Non-pigmented ciliary epithelial cell (primary cell): ENCODE measurements at regions not wholly inside any gene's neighbourhood (a gene's known extent, or its start where the extent isn't known, plus 50 kb on each side); places are given as distances from the start of the nearest gene placed in this dataset.
"Not testable (repeated sequence)": the region's sequence is repeated elsewhere in the genome, so short reads cannot be mapped to it uniquely, and the experiment has no call there.

Source experiments
- DNase-seq: peaks from one replicate; pipeline ENCODE4 v3.0.0-alpha.2; 2010; ENCODE audit warnings: low read depth

DNA sequence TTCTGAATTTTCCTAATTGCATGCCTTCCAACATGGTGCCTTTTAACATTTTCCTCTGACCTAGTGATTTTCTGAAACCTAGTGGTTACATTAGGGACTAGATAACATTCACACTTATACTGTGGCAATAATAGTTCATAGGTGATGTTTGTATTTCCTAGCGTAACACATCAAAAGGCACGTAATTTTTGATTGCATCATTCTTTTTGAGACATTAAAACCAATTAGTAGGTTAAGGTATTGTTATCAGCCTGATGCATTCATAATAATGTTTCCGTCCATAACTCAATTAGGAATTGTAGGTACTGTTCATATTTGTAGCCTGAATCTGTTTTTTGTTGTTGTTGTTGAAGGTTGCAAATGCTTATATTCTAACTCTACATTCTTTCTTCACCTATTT lies 192.4 kb downstream of the ANXA1 start:
- no peak for DNase-seq

DNA sequence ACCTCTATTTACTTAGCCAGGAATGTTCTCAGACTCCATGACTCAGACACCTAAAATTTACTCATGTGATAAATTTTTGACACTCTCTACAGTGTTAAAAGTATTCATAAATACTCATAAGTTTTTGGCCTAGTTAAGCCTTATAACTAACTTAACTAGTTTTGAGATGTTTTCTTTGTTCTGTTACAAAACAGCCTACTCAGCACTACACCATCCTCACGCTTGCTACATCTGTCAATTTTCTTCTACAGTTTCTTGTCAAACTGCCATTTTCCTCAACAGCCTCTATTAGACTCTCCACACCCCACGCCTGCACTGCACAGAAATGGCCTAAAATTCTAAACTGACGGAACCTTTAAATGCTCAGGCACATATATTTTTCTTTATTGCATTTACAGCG lies 195.5 kb downstream of the ANXA1 start:
- DNase-seq: no peak

DNA sequence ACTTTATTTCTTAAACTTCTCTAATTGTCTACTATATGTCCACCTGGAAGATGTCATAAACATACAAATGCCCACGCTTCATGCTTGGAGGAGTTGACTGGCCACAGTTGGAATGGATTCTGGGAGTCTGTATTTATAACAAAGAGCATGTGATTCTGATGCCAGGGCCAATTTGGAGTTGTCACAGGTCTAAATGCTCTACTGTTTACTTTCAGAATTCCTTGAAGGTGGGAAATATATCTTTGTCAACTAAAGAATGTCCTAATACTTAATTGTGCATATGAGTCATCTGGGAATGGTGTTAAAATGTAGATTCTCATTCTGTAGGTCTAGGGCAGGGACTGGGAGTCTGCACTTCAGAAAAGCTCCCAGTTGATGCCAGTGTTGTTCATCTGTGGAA lies 196.1 kb downstream of the ANXA1 start:
- DNase-seq: no peak

DNA sequence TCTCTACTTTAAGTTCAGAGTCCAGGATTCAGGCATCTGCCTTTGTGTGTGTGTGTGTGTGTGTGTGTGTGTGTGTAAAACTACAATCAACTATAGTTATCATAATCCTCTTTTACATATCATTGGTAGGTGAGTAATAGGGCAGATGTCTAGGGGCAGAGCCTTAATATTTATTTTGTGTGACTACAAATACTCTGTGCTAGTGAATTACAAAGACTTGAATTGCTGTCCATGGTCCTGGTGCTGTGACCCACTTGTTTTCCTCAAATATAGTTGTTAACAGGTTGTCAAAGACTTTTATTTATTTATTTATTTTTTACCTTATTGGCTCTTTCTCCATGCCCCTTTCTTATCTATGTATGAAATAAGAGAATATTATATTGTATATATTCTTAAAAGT lies 196.8 kb downstream of the ANXA1 start:
- peak; percentile 4 for DNase-seq

DNA sequence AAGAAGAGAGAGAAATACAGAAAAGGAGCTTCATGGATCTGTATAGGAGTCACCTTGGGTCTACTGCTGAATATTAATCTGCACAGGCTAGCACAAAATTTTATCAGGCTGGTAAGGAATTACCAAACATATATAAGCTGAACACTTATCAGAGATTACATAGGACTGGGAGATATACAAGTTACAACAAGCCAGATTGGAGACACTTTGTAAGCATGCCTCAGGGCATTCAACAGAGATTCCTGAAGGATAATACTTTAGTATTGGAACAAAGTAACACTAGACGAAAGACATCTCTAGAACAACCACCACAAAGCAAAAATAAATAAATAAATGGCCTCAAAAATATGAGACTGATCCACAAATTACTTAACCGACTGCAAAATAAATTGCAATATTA lies 197.8 kb downstream of the ANXA1 start:
- DNase-seq: no peak

DNA sequence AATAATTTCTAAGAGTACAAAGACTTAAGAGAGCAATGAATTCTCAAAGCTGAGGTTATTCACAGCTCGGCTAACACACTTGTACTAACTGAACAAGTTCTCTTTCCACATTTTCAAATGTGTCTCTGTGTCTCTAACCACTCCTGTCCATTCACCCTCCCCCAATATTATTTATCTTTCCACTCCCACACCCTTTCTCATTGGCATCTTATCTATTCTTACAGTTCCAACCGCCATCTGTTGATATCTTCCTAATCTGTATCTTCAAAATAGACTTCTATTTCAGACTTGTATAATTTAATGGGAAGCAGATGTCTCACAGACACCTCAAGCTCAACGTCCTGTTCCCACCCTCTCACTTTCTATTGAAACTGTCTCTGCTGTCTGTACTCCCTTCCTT lies 205.9 kb downstream of the ANXA1 start:
- DNase-seq: no peak

DNA sequence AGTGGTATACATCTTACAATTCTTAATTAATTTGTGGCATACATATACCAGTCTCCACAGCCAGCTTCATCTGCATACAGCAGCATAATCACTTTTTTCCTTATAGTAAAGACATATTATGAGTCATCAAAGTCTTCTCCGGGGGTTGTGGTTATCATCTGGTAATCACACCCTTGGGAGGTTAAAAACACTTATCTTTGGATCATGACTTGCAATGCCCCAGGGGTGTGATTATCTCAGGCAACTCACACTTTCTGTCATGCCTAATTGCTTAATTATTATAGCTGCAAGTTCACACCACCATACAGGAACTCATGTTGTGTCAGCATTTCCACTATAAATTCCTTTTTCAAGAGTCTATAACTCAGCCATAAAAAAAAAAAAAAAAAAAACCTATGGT lies 218.4 kb downstream of the ANXA1 start:
- no peak for DNase-seq

DNA sequence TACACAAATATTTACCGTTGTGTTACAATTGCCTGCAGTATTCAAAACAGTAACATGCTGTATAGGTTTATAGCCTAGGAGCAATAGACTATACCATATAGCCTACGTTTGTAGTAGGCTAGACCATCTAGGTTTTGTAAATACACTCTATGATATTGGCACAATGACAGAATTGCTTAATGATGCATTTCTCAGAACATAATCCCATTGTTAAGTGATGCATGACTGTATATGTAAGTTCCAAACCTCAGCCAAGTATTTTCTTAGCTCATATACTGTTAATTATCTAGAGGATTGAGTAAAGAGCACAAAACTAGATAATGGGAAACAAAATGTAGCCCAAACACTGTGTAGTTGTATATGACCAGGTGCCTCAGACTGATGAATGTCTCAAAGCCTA lies 220.1 kb downstream of the ANXA1 start:
- no peak for DNase-seq

DNA sequence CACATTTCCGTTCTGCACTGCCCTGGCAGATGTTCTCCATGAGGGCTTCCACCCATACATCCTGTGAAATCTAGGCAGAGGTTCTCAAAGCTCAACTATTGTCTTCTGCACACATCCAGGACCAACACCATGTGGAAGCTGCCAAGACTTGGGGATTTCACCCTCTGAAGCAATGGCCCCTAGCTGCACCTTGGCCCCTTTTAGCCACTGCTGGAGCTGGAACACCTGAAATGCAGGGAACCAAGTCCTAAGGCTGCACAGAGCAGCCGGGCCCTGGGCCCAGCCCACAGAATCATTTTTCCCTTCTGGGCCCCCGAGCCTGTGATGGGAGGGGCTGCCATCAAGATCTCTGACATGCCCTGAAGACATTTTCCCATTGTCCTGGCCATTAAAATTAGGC lies 228.7 kb downstream of the ANXA1 start:
- DNase-seq: no peak

DNA sequence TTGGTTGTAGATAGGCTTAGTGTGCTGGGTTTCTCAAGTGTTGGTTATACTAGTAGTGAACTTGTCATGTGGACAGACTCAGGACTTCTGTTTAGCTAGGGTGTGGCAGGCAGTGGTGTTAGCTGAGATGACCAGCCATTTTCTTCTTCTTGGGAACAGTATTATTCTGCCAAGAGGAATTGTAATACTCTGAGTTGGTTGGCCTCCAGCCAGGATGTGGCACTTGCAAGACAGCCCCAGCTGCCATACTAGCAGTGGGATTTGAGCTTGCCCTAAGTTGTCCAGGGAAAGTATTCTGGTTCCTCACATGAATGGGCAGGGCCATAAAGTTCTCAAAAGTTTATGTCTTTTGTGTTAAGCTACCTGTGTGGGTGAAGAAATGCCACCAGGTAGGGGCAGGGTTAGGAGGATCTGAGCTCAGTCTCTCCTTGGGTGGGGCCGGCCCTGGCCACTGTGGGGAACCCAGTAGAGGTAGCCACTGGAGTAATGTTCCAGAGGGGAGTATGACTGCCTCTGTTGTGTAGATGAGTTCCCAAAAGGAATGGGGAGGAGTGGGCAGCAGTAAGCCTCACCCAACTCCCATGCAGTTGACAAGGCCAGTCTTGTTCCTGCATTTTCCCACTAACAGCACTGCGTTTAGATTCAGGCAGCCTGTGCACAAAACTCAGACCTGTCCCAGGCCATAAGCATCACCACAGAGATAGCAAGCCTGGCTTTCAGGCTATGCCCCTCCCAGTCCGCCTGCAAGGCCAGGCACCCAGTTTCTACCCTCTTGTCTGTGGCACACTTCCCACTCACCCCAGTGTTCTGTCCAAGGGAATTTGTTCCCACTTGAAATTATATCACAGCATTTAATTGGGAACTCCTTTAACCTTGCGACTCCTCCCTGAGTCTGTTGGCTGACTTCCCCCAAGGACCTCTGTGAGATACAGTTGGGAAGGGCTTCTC lies 250.7 kb downstream of the ANXA1 start:
- DNase-seq: no peak

DNA sequence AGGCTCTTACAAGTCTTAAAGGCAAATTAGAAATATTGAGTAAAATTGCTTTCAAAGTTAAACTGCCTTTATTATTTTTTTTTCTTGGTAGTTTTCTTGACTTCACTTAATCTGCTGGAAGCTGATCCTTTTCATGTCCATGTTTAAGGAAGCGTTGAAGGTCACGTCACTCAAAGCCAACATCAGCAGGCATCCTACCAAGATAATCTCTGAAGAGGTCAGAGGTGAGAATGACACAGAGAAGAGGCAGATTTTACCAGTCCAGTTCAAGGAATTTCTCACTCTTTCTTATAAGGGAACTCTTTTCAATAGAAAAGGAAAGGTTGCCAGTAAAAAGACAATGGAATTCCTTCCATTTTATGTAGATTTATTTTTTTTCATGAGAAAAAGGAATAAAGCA lies 259.8 kb downstream of the ANXA1 start:
- DNase-seq: no peak

DNA sequence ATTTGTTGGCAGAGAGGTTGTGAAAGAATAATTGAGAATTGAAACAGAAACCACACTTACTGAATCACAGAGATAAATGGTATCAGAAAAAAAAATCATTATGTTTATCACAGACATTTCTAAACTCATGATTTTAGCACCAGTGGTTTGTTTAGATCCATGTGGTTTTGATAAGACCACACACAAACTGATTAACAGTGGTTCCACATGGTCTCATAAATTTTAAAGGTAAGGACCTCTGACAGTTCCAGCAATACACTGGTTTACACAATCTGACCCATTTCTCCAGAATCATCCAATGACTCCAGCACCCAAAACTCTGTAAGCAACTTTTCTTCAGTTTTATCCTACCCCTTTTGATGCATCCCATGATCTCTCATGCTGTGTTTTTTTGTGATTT lies 261.2 kb downstream of the ANXA1 start:
- no peak for DNase-seq

DNA sequence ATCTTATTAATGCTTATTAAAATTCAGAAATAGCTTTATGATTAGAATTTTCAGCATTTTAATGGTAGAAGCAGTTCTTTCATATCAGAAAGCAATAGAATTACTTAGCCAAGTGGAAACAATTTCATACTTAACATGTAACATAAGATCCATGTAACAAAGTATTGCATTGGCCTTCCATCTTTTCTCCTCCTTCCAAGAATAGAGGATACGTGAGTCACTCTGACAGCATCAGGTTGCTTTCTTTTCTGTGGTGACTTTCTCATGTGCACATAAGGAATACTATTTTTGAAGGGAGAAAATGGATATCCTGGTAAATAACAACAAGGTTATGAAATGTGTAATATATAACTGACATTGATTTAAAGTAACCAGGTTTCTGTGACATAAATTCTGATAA lies 272.2 kb downstream of the ANXA1 start:
- DNase-seq: no peak

DNA sequence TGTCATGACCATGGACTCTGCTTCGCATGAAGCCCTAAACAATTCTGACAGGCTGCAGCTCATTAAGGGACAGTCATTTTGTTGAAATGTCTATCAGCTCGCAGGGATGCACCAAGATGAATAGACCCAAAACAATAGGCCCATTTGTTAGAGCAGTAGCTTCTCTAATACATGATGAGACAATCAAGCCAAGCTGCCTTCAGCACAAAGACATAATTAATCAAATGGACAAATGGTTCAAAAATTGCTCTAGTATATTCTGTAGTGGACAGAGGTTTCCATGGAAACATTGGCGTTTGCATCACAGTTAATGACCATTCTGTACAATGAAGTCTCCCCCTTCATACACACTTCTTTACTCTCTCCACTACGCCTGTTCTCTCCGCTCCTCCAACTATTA lies 274.6 kb downstream of the ANXA1 start:
- no peak for DNase-seq

DNA sequence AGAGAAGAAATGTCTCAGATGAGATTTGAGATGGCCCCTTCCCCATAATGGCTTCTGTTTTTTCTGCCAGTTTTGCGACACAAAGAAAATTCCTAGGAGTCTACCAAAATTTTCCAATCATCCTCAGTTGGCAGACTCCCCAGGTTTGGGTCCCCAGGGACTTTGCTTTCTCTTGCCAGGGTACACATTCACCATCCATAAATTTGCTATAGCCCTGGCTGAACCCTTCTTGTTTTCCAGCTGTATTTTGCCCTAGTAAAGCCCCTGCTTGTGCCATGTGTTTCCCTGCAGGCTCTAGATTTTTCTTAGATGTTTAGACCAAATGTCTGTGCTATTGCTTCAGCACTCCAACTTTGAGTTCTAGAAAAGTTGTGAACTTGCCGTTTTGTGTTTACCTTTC lies 283.2 kb downstream of the ANXA1 start:
- DNase-seq: no peak

DNA sequence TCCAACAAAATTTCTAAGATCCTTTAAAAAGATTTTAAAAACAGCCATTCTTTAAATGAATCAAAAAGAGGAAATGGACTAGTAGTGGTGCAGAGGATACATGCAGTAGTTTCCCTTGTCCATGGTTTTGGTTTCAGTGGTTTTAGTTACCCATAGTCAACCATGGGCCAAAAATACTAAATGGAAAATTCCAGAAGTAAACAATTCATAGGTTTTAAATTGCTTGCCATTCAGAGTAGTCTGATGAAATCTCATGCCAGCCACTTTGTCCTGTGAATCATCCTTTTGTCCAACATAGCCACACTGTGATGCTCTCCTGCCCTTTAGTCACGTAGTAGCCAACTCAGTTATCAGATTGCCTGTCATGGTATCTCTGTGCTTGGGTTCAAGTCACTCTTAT lies 286.1 kb downstream of the ANXA1 start:
- DNase-seq: no peak

DNA sequence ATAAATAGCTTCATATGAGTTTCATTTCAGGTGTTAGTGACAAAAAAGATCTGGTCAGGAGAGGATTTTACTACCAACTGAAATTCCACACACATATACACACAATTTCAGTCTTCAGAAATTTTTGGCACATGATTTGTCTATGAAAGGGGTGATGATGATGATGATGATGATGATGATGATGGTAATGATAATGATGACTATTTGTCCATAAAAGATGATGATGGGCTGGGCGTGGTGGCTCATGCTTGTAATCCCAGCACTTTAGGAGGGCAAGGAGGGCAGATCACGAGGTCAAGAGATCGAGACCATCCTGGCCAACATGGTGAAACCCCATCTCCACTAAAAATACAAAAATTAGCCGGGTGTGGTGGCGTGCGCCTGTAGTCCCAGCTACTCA lies 288.2 kb downstream of the ANXA1 start:
- not testable (repeated sequence) for DNase-seq

DNA sequence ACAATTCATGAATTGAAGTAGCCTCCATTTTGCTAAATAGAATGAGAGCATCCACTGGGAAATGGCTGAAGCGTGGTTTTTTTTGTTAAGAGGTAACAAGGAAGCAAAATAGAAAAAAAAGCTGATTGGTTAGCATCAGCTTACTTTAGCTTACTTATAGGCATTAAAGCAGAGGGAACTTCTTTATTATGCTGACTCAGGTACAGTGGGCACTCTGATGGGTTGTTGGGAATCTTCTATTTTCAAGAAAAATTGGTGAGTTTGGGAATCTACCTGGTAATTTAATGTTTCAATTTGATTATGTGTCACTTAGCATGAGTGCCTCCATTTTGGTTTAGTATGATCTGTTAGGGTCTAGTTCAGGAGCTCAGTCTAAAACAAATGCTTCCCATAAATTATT lies 289.6 kb downstream of the ANXA1 start:
- DNase-seq: no peak

DNA sequence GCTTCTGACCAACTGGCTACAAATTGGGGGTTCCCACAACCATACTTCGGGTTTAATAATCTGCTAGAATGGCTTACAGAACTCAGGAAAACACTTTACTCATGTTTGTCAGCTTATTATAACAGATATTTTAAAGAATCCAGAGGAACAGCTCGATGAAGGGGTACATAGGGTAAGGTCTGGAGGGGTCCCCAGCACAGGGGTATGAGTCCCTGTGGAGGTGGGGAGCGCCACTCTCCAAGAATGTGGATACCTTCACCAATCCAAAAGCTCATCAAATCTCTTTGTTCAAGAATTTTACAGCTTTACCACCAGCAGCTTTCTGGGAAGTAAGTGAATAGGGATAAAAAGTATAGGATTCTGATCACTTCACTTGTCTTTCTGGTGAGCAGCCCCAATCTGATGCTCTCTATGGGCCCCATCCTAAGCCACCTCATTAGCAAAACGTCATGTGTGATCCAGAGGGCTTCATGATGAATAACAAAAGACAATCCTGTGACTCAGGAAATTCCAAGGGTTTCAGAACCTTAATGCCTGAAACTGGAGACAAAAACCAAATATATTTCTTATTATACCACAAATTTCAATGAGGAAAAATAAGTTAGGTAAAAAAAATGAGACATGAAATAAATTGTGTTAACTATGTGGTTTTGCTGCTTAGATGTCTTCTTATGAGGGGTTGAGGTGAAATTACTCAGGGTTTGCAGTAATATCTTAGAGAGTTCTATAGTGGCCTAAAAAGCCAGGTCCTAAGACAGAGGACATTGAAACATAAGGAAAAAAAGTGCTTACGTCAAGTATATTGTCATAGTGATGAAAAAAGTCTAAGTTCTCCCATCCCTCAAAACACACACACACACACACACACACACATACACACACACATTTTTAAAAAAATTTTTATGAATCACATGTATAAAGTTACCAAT lies 290.5 kb downstream of the ANXA1 start:
- DNase-seq: peak; percentile 38

DNA sequence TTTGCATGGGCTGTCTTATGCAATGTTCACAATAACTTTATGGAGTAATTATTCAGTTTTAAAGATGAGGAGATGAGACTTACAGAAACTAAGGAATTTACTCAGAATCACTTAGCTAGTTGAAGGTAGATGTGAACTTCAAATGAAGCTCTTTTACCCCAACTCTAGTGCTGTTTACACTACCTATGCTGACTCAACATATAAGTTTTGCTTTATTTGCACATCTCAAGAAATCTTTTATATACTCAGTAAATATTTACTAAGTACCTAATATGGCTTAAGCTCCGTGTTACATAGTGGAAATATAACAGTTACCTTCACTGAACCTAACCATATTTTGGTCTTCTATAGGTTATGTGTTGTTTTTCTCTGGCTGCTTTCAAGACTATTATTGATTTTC lies 293.2 kb downstream of the ANXA1 start:
- no peak for DNase-seq

DNA sequence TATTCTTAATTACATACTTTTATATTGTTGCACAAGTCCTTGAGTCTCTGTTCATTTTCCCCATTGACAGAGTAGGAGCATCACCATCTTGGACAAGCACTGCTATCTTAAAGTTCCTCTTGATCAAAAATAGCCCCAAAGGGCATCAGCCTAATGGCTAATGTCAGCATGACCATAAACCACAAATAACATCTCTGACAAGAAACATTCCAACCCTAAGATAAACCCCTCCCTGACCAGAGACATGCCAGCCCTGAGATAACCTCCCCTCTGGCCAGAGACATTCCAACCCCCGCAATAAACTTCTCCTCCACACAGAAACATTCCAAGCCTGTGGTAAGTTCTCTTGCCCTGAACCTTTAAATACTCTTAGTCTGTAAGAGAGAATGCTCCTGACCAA lies 293.7 kb downstream of the ANXA1 start:
- not testable (repeated sequence) for DNase-seq

DNA sequence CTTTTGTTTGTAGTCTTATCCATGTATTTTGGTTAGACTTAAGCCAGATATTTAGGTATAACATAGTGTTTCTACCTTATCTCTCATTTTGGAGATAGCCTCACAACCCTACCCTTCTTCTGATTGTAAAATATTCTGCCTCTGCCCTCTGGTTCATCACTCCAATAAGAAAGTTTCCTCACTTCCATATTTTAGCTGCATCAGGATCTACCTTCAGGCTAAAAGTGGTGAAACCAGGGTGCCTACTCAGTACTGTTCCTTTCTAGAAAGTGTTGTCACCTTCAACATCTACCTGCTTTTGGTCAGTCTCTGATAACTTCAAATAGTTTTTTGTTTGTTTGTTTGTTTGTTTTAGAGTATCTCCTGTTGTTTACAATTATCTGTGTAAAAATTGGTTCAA lies 294.6 kb downstream of the ANXA1 start:
- DNase-seq: no peak

DNA sequence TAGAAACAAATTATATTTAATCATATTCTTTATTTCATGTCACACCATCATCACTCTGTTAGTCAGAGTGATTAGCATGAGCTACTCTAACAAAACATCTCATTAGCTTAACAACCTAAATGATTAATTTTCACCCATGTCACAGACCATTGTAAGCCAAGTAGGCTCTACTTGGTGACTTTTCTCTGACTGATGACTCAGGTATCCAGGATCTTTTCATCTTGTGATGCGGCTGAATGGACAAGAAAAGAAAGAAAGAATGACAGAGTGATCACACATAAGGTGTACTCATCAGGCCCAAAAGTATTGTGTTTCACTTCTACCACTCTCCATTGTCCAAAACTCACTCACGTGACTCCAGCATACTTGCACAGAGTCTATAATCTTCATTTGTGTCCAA lies 299.3 kb downstream of the ANXA1 start:
- DNase-seq: no peak
